ENCODE measurements at regions not wholly inside any gene's neighbourhood (a gene's known extent, or its start where the extent isn't known, plus 50 kb on each side); places are given as distances from the start of the nearest gene placed in this dataset.

DNA sequence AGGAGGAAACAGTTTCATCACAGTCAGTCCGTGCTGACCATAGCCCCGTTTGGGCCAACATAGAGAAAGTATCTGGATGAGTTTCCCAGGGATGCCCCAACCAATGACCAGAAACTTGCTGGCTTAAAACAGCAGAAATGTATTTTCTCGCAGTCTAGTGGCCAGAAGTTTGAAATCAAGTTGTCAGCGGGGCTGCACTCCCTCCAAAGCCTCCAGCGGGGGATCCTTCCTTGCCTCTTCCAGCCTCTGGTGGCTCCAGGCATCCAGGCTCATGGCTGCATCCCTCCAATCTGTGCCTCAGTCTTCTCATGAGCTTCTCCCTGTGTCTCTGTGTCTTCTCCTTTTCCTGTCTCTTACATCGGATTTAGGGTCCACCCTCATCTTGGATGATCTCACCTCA, 89.6 kb upstream of the CTBP2 start:
- no peak for DNase-seq (ENCODE audit: low read depth)
- H3K4me3 ChIP-seq (ENCODE audit: low read depth, low read length): no peak overlapping the region
- TF ChIP-seq, protein P1, sequence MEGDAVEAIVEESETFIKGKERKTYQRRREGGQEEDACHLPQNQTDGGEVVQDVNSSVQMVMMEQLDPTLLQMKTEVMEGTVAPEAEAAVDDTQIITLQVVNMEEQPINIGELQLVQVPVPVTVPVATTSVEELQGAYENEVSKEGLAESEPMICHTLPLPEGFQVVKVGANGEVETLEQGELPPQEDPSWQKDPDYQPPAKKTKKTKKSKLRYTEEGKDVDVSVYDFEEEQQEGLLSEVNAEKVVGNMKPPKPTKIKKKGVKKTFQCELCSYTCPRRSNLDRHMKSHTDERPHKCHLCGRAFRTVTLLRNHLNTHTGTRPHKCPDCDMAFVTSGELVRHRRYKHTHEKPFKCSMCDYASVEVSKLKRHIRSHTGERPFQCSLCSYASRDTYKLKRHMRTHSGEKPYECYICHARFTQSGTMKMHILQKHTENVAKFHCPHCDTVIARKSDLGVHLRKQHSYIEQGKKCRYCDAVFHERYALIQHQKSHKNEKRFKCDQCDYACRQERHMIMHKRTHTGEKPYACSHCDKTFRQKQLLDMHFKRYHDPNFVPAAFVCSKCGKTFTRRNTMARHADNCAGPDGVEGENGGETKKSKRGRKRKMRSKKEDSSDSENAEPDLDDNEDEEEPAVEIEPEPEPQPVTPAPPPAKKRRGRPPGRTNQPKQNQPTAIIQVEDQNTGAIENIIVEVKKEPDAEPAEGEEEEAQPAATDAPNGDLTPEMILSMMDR (conservative IDR thresholded peaks at IDR 0.05; ENCODE audit: low read depth, low read length): no peak

GRCh38 chr10:125248489-125248888, 88.1 kb upstream of the CTBP2 start:
- no peak overlapping the region for H3K4me3 ChIP-seq (ENCODE audit: low read depth, low read length)
- TF ChIP-seq, protein P1 (conservative IDR thresholded peaks at IDR 0.05; ENCODE audit: low read depth, low read length): no peak
- no peak for DNase-seq (ENCODE audit: low read depth)

GRCh38 chr10:125247576-125247975, 87.2 kb upstream of the CTBP2 start:
- TF ChIP-seq, protein P1 (conservative IDR thresholded peaks at IDR 0.05; ENCODE audit: low read depth, low read length): no peak
- H3K4me3 ChIP-seq (ENCODE audit: low read depth, low read length): no peak overlapping the region
- DNase-seq (ENCODE audit: low read depth): no peak

DNA sequence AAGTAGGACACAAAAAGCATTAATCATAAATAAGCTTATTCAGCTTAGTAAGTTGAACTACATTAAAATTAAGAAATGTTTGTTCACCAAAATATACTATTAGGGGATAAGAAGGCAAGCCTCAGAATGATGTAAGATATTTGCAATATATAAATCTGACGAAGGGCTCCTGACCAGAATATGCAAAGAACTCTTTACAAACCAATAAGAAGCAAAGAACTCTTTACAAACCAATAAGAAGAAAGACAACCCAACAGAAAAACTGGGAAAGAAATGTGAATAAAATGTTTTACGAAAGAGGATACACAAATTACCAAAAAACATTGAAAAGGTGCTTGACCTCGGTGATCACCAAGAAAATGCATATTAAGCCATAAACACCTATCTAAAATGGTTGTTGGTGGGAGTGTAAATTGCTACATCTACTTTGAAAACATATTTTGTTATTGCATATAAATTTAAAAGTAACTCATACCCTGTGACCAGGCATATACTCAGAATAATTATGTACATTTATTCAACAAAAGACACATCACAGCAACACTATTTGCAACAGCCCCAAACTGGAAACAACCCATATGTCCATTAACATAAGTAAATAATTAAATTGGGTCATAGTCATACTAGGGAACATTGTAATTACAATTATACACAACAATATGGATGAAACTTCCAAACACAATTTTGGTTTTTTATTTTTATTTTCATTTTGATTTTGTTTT, 83.3 kb upstream of the CTBP2 start:
- TF ChIP-seq, protein P1 (conservative IDR thresholded peaks at IDR 0.05; ENCODE audit: low read depth, low read length): no peak
- no peak overlapping the region for H3K4me3 ChIP-seq (ENCODE audit: low read depth, low read length)
- DNase-seq (ENCODE audit: low read depth): no peak

DNA sequence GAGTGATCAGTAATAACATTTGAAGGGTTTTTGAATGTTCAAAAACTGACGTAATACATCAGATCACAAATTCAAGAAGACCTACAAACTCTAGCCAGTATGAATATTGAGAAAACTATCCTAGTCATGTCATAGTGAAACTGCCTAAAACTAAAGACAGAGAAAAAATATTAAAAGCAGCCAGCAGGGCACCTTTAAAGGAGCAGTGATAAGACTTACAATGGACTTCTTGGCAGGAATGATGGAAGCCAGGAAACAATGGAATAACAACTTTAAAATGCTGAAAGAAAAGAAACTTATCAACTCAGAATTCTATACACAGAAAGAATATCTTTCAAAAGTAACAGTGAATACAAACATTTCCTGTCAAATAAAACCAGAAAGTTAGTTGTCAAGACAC, 78.3 kb upstream of the CTBP2 start:
- no peak overlapping the region for H3K4me3 ChIP-seq (ENCODE audit: low read depth, low read length)
- DNase-seq (ENCODE audit: low read depth): no peak
- TF ChIP-seq, protein P1 (conservative IDR thresholded peaks at IDR 0.05; ENCODE audit: low read depth, low read length): no peak

DNA sequence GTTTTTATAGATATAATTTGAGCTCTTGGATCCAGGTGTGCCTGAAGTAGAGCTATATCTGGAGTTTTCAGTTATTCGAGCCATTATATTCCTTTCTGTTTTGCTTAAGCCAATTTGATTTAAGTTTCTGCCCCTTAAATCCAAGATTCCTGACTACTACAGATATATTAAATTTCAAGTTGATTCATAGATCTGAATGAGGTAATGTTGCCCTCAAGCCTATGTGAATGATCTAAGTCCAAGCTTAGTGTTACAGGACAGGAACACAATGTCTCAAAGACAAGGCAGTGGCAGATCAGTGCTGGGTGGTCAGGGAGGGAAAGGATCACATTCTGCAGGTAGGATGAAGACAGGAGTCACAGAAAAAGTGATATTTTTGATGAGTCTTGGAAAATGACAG, 75.7 kb upstream of the CTBP2 start:
- TF ChIP-seq, protein P1 (conservative IDR thresholded peaks at IDR 0.05; ENCODE audit: low read depth, low read length): no peak
- DNase-seq (ENCODE audit: low read depth): no peak
- H3K4me3 ChIP-seq (ENCODE audit: low read depth, low read length): no peak overlapping the region
